ENCODE measurements at regions not wholly inside any gene's neighbourhood (a gene's known extent, or its start where the extent isn't known, plus 50 kb on each side); places are given as distances from the start of the nearest gene placed in this dataset.

DNA sequence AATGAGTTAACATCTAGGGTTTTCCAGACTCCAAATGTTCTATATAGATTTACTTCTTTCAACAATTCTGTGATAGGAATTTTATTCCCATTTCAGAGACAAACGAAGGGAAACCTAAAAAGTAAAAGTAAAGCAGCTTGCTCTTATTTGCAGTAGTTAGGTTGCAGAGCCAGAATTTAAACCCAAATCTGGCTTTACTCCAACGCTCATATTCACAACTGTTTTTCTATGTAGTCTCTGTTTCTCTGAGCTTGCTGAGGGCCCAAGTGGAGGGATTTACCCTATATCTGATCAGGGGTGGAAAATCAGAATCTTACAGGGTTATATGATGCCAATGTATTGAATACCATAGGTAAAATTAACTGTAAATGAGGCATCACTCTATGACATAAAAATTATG lies 599.1 kb upstream of the GRIA3 start:
- Histone ChIP-seq H3K79me2 (ENCODE audit: control insufficient read depth, insufficient read depth, low read length) (no peaks in the 10 kb centered on the region), H3K4me1 (ENCODE audit: control insufficient read depth, insufficient read depth, low read length) (no peaks in the 10 kb centered on the region), H3K9ac (ENCODE audit: control insufficient read depth, insufficient read depth, low read length) (no peak overlapping the region), H3K4me3 (no peak overlapping the region), H3K4me2 (ENCODE audit: control insufficient read depth, insufficient read depth) (no peak overlapping the region), H2AFZ (ENCODE audit: control insufficient read depth, low read depth, low read length) (no peak overlapping the region), H3K36me3 (ENCODE audit: control insufficient read depth in 2 of 2, insufficient read depth in 2 of 2, low read length in 1 of 2) (no peaks in the 10 kb centered on the region), H3K27ac (ENCODE audit: control insufficient read depth, insufficient read depth) (no peak overlapping the region), H3K27me3 (replicated peaks in 1 of 2; ENCODE audit: control insufficient read depth in 2 of 2, insufficient read depth in 2 of 2, low read length in 1 of 2) (no peaks in the 10 kb centered on the region), H4K20me1 (ENCODE audit: control insufficient read depth, insufficient read depth) (no peaks in the 10 kb centered on the region), H3K9me3 (replicated peaks; ENCODE audit: control insufficient read depth, insufficient read depth, low read length) (no peaks in the 10 kb centered on the region)
- WGBS (ENCODE audit: insufficient coverage, insufficient replicate concordance, low lambda C conversion rate, missing lambda C conversion rate): 0% methylated on average over 2 of the region's 2 CpGs
- SMC1A ChIA-PET (ENCODE audit: uncharacterized antibody, unreplicated experiment): no interaction called here
- TF ChIP-seq NR2C1 (IDR thresholded peaks at IDR 0.05) (no peak), REST (IDR thresholded peaks at IDR 0.05; ENCODE audit: low read depth, low read length) (no peak), NFIC (IDR thresholded peaks at IDR 0.05; ENCODE audit: low read depth, low read length) (no peak), POLR2AphosphoS5 (IDR thresholded peaks at IDR 0.05; ENCODE audit: low read length) (no peak), PAX5 (IDR thresholded peaks at IDR 0.05; ENCODE audit: borderline replicate concordance, low read depth, low read length) (no peak), ZNF274 (IDR thresholded peaks at IDR 0.05; ENCODE audit: insufficient read depth, insufficient read length) (no peak), ZNF217 (IDR thresholded peaks at IDR 0.05) (no peak), HDAC6 (IDR thresholded peaks at IDR 0.05; ENCODE audit: unreplicated experiment) (no peak)
- RAD21 ChIA-PET (ENCODE audit: unreplicated experiment): no interaction called here
- no peak for ATAC-seq
- intact Hi-C loops (cut with micrococcal nuclease; ENCODE audit: unreplicated experiment) (no loop called here), in situ Hi-C loops (cut with MboI) (no loop called here)
- POLR2A ChIA-PET: interaction anchor here (0.5 kb wide), 1 partner anchor 156 kb away, joined by 3 read pairs; no protein-coding TSS in a partner anchor
- BruUV-seq (replicated peaks): no TSS peak
- FAIRE-seq: no peak
- DNase-seq (ENCODE audit: low read depth, low spot score): no peak
- CTCF ChIA-PET: no interaction called here

Data from GM12878 (cell line).